ENCODE measurements at regions not wholly inside any gene's neighbourhood (a gene's known extent, or its start where the extent isn't known, plus 50 kb on each side); places are given as distances from the start of the nearest gene placed in this dataset.

DNA sequence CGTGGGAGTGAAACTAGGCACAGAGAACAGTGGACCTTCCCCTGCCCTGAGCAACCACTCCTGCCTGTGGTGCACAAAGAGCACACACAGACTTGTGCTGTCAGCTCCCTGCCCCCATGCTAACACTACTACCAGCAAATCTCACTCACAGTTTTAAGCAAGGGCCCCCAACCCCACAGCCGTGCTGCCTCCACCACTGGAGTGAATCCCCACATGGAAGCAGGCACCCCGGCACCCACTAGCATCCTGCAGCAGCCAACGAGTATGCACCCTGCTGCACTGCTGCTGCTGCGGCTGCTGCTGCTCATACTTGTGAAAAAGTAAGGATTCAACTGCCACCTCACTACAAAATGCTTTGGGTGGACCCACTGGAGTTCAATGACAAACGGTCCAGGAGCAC is 435.5 kb downstream of the SLCO4C1 start:
- TF ChIP-seq, protein P1, sequence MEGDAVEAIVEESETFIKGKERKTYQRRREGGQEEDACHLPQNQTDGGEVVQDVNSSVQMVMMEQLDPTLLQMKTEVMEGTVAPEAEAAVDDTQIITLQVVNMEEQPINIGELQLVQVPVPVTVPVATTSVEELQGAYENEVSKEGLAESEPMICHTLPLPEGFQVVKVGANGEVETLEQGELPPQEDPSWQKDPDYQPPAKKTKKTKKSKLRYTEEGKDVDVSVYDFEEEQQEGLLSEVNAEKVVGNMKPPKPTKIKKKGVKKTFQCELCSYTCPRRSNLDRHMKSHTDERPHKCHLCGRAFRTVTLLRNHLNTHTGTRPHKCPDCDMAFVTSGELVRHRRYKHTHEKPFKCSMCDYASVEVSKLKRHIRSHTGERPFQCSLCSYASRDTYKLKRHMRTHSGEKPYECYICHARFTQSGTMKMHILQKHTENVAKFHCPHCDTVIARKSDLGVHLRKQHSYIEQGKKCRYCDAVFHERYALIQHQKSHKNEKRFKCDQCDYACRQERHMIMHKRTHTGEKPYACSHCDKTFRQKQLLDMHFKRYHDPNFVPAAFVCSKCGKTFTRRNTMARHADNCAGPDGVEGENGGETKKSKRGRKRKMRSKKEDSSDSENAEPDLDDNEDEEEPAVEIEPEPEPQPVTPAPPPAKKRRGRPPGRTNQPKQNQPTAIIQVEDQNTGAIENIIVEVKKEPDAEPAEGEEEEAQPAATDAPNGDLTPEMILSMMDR (IDR thresholded peaks at IDR 0.05; ENCODE audit: low read depth, low read length, missing input control): no peak
- TF ChIP-seq HNF4G (IDR thresholded peaks at IDR 0.05) (no peak), REST (IDR thresholded peaks at IDR 0.05) (no peak), MAX (IDR thresholded peaks at IDR 0.05) (no peak), SP1 (IDR thresholded peaks at IDR 0.05) (no peak), HNF4A (conservative IDR thresholded peaks at IDR 0.05) (no peak), RXRA (IDR thresholded peaks at IDR 0.05) (no peak), EGR1 (IDR thresholded peaks at IDR 0.05; ENCODE audit: low read depth in 2 of 2) (no peak), RAD21 (IDR thresholded peaks at IDR 0.05) (no peak)

Data from liver (tissue), 3 donors.